ENCODE measurements at regions not wholly inside any gene's neighbourhood (a gene's known extent, or its start where the extent isn't known, plus 50 kb on each side); places are given as distances from the start of the nearest gene placed in this dataset.

- Histone ChIP-seq H4K20me1 (replicated peaks in 1 of 2; ENCODE audit: control insufficient read depth in 1 of 2, insufficient read depth in 2 of 2, low read length in 2 of 2) (no peaks in the 10 kb centered on the region), H4K8ac (ENCODE audit: extremely low read depth, insufficient read depth, low read length) (no peak overlapping the region), H3K4me3 (ENCODE audit: extremely low read depth in 1 of 4, insufficient read depth in 2 of 4, low read depth in 3 of 4, low read length in 4 of 4) (no peak overlapping the region), H2AK5ac (ENCODE audit: low read depth, low read length) (no peak overlapping the region), H2BK20ac (ENCODE audit: low read length) (no peak overlapping the region), H3K14ac (ENCODE audit: insufficient read length) (no peak overlapping the region), H2BK12ac (ENCODE audit: low read depth, low read length) (no peak overlapping the region), H4K5ac (ENCODE audit: insufficient read length, low read depth, low read length) (no peak overlapping the region), H3K23ac (ENCODE audit: insufficient read length) (no peak overlapping the region), H2BK5ac (ENCODE audit: low read depth, low read length) (no peak overlapping the region), H3K79me2 (ENCODE audit: control insufficient read depth in 1 of 2, insufficient read depth in 2 of 2, low read length in 2 of 2) (no peaks in the 10 kb centered on the region), H2AFZ (ENCODE audit: low read length) (no peak overlapping the region), H3K4ac (replicated peaks; ENCODE audit: insufficient read length, low read depth, low read length) (no peak overlapping the region), H3K9ac (replicated peaks in 1 of 4; ENCODE audit: extremely low read depth in 1 of 4, low read depth in 3 of 4, low read length in 3 of 4) (no peak overlapping the region), H2BK15ac (ENCODE audit: low read length) (no peak overlapping the region), H3K27ac (ENCODE audit: low read depth, low read length) (no peak overlapping the region), H3K23me2 (ENCODE audit: low read depth, low read length) (no peaks in the 10 kb centered on the region), H3K36me3 (ENCODE audit: control insufficient read depth in 2 of 4, insufficient read depth in 4 of 4, low read length in 3 of 4) (no peaks in the 10 kb centered on the region), H3K4me2 (ENCODE audit: insufficient read depth in 1 of 2, low read depth in 2 of 2, low read length in 2 of 2) (no peak overlapping the region), H2BK120ac (replicated peaks; ENCODE audit: low read depth, low read length) (no peak overlapping the region), H3K79me1 (ENCODE audit: low read depth, low read length) (no peaks in the 10 kb centered on the region), H3K27me3 (replicated peaks in 1 of 4; ENCODE audit: control insufficient read depth in 3 of 4, extremely low read depth in 1 of 4, insufficient read depth in 3 of 4, low read length in 3 of 4) (no peaks in the 10 kb centered on the region), H3K56ac (replicated peaks; ENCODE audit: insufficient read length, low read depth, low read length) (no peak overlapping the region), H3K18ac (ENCODE audit: extremely low read depth, low read length) (no peak overlapping the region), H4K91ac (replicated peaks; ENCODE audit: insufficient read length, low read length) (no peak overlapping the region), H3K4me1 (replicated peaks in 1 of 4; ENCODE audit: control insufficient read depth in 3 of 4, insufficient read depth in 4 of 4, low read length in 3 of 4) (no peaks in the 10 kb centered on the region), H3K9me3 (ENCODE audit: insufficient read depth in 2 of 2, low read depth in 1 of 2, low read length in 1 of 2) (no peaks in the 10 kb centered on the region)
- WGBS, 2 experiments (ENCODE audit: extremely low coverage in 1 of 2, insufficient coverage in 1 of 2, insufficient read length in 1 of 2, insufficient replicate concordance in 2 of 2, low coverage in 1 of 2, low lambda C conversion rate in 2 of 2, missing lambda C conversion rate in 1 of 2), result 92% methylated on average over 13 of the region's 14 CpGs; no CpG with 5 or more reads in 1 of the 2 experiments
- ChIA-PET CTCF (ENCODE audit: partially characterized antibody) (interaction anchor here (0.9 to 2.4 kb wide), 6 partner anchors 10 to 337 kb away, joined by 3 to 7 read pairs (median 4); no protein-coding TSS in a partner anchor), POLR2A (ENCODE audit: partially characterized antibody) (no interaction called here)
- FAIRE-seq (no peak), DNase-seq (ENCODE audit: low read depth in 1 of 2, low spot score in 2 of 2) (no peak)
- TF ChIP-seq POLR2AphosphoS5 (IDR thresholded peaks at IDR 0.05; ENCODE audit: low read depth, low read length) (no peak), NANOG (IDR thresholded peaks at IDR 0.05; ENCODE audit: insufficient read depth, low read depth, low read length, poor library complexity, severe bottlenecking) (no peak), GABPA (IDR thresholded peaks at IDR 0.05; ENCODE audit: borderline replicate concordance, insufficient read depth, low read length) (no peak), MAX (IDR thresholded peaks at IDR 0.05) (no peak), CHD2 (IDR thresholded peaks at IDR 0.05; ENCODE audit: low read length) (no peak), YY1 (IDR thresholded peaks at IDR 0.05; ENCODE audit: low read depth, low read length) (no peak), TAF1 (IDR thresholded peaks at IDR 0.05; ENCODE audit: low read depth, low read length) (no peak), POU5F1 (IDR thresholded peaks at IDR 0.05; ENCODE audit: low read depth, low read length) (no peak), BRCA1 (IDR thresholded peaks at IDR 0.05; ENCODE audit: low read depth, low read length) (no peak), CREB1 (IDR thresholded peaks at IDR 0.05) (no peak), SRF (IDR thresholded peaks at IDR 0.05; ENCODE audit: low read depth, low read length) (no peak), CTCF (IDR thresholded peaks at IDR 0.05; ENCODE audit: control extremely low read depth in 1 of 3, insufficient read depth in 1 of 3, low read depth in 1 of 3, low read length in 3 of 3) (no peak)
These were observed 334.9 kb downstream of the GADD45G start for GRCh38 chr9:89939626-89940292.

All from H1 (cell line).